HL-60 (cell line): ENCODE measurements at regions not wholly inside any gene's neighbourhood (a gene's known extent, or its start where the extent isn't known, plus 50 kb on each side); places are given as distances from the start of the nearest gene placed in this dataset.

Experiments used
- DNase-seq, 2 experiments: peaks; one replicate each; pipeline ENCODE4 v3.0.0-alpha.2; 2010 to 2020; ENCODE audit warnings: low read depth in 1 of 2, low spot score in 1 of 2
- H3K27ac ChIP-seq: fragments of 250-450 bp; sonication (Bioruptor Pico); replicated peaks from 2 replicates; pipeline ENCODE4 v1.5.1; 2020; ENCODE audit warnings: mild to moderate bottlenecking, moderate library complexity
- H3K27me3 ChIP-seq: fragments of 250-450 bp; sonication (Bioruptor Pico); 2 replicates; pipeline ENCODE4 v1.5.1; 2021; ENCODE audit warnings: mild to moderate bottlenecking, moderate library complexity; ENCODE audit not compliant: insufficient read depth, poor library complexity, severe bottlenecking
- H3K4me3 ChIP-seq: replicated peaks from 2 replicates; pipeline ENCODE4 v1.5.1; 2011; ENCODE audit warnings: mild to moderate bottlenecking, control low read depth, low read length; ENCODE audit not compliant: insufficient read depth
- GABPA ChIP-seq: IDR thresholded peaks from 2 replicates; pipeline ENCODE4 v1.6.1; 2012; ENCODE audit warnings: low read depth
- POLR2AphosphoS5 ChIP-seq: IDR thresholded peaks from 2 replicates; pipeline ENCODE4 v1.6.1; 2012; ENCODE audit warnings: low read depth
- SPI1 ChIP-seq: IDR thresholded peaks from 2 replicates; pipeline ENCODE4 v1.6.1; 2012; ENCODE audit warnings: low read depth, mild to moderate bottlenecking, borderline replicate concordance
- TF ChIP-seq, protein P1 (sequence below): IDR thresholded peaks from one replicate; pipeline ENCODE4 v1.5.1; 2011; ENCODE audit warnings: low read length, control low read depth, inconsistent platforms; ENCODE audit not compliant: insufficient read depth
- TF ChIP-seq, protein P2 (sequence below): IDR thresholded peaks from 2 replicates; pipeline ENCODE4 v1.6.1; 2012; ENCODE audit warnings: low read depth; ENCODE audit not compliant: insufficient replicate concordance

DNA sequence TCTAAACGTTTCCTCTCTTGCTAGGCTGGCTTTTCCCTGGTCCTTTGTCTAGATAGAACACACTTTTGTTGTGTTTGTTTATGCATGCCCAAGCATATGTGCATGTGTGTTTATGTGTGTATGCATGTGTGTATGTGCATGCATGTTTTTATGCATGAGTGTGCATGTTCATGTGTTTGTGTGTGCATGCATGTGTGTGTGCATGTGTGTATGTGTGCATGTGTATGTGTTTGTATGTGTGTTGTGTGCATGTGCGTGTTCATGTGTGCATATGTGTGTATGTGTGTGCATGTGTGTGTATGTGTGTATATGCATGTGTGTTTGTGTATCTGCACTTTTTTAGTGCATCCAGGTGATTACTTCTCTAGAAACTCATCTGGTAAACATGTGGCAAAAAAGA is 558.0 kb downstream of the GALR1 start:
- TF ChIP-seq, protein P1, sequence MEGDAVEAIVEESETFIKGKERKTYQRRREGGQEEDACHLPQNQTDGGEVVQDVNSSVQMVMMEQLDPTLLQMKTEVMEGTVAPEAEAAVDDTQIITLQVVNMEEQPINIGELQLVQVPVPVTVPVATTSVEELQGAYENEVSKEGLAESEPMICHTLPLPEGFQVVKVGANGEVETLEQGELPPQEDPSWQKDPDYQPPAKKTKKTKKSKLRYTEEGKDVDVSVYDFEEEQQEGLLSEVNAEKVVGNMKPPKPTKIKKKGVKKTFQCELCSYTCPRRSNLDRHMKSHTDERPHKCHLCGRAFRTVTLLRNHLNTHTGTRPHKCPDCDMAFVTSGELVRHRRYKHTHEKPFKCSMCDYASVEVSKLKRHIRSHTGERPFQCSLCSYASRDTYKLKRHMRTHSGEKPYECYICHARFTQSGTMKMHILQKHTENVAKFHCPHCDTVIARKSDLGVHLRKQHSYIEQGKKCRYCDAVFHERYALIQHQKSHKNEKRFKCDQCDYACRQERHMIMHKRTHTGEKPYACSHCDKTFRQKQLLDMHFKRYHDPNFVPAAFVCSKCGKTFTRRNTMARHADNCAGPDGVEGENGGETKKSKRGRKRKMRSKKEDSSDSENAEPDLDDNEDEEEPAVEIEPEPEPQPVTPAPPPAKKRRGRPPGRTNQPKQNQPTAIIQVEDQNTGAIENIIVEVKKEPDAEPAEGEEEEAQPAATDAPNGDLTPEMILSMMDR = no peak
- TF ChIP-seq SPI1 (no peak), POLR2AphosphoS5 (no peak), GABPA (no peak)
- TF ChIP-seq, protein P2, sequence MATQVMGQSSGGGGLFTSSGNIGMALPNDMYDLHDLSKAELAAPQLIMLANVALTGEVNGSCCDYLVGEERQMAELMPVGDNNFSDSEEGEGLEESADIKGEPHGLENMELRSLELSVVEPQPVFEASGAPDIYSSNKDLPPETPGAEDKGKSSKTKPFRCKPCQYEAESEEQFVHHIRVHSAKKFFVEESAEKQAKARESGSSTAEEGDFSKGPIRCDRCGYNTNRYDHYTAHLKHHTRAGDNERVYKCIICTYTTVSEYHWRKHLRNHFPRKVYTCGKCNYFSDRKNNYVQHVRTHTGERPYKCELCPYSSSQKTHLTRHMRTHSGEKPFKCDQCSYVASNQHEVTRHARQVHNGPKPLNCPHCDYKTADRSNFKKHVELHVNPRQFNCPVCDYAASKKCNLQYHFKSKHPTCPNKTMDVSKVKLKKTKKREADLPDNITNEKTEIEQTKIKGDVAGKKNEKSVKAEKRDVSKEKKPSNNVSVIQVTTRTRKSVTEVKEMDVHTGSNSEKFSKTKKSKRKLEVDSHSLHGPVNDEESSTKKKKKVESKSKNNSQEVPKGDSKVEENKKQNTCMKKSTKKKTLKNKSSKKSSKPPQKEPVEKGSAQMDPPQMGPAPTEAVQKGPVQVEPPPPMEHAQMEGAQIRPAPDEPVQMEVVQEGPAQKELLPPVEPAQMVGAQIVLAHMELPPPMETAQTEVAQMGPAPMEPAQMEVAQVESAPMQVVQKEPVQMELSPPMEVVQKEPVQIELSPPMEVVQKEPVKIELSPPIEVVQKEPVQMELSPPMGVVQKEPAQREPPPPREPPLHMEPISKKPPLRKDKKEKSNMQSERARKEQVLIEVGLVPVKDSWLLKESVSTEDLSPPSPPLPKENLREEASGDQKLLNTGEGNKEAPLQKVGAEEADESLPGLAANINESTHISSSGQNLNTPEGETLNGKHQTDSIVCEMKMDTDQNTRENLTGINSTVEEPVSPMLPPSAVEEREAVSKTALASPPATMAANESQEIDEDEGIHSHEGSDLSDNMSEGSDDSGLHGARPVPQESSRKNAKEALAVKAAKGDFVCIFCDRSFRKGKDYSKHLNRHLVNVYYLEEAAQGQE = no peak
- no peak for DNase-seq
- Histone ChIP-seq H3K4me3 (no peak overlapping the region), H3K27me3 (peaks cover 9% of the 10 kb centered on the region), H3K27ac (no peak overlapping the region)

DNA sequence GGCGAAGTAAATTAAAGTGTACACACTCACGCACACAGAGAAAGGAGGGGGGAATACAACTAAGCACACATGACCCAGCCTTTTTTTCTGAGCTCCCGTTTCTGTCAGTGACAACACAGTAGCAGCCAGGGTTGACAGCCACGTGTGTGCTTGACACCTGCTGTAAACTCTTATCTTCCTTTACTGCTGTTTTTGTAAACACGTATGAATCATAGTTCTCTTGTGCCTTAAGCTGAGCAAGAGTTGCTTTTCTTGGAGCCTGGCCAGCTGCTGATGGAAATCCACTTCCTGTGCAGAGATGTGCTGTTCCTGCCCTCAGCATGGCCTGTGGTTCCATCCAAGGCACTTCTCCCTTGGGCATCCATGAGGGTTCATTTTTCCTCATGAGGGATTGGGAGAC is 561.9 kb downstream of the GALR1 start:
- no peaks in the 10 kb centered on the region for H3K27me3 ChIP-seq
- peak in 1 of 2 experiments; percentile 6 for DNase-seq
- no peak overlapping the region for H3K27ac ChIP-seq
- TF ChIP-seq, protein P2 = no peak
- TF ChIP-seq, protein P1 = no peak
- TF ChIP-seq SPI1 (no peak), POLR2AphosphoS5 (no peak), GABPA (no peak)
- no peak overlapping the region for H3K4me3 ChIP-seq

DNA sequence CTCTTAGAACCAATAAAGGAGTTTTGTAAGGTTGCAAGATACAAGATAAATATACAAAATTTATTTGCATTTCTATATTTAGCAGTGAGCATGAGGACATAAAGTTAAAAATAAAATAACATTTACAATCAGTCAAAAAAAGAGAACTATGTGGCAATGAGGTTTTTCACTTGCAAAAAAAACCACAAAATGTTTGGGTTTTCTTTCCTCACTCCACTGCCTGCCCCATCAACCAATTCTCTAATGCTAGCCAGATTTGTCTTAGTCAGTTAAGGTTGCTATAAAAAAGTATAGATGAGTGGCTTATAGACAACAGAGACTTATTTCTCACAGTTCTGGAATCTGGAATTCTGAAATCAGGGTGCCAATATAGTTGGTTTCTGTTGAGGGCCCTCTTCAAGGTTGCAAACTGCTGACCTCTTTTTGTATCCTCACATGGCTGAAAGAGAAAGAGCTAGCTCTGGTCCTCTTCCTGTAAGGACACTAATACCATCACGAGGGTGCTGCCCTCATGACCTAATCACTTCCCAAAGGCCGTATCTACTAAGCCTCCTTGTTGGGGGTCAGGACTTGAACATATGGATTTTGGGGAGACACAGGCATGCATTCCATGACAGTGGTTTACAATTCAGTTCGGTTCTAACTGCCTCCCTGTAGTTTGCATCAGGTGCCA is 566.2 kb downstream of the GALR1 start:
- H3K27ac ChIP-seq = no peak overlapping the region
- TF ChIP-seq, protein P2 = no peak
- no peak for TF ChIP-seq GABPA
- peaks cover 3% of the 10 kb centered on the region for H3K27me3 ChIP-seq
- peak in 1 of 2 experiments; percentile 13 for DNase-seq
- H3K4me3 ChIP-seq = no peak overlapping the region

DNA sequence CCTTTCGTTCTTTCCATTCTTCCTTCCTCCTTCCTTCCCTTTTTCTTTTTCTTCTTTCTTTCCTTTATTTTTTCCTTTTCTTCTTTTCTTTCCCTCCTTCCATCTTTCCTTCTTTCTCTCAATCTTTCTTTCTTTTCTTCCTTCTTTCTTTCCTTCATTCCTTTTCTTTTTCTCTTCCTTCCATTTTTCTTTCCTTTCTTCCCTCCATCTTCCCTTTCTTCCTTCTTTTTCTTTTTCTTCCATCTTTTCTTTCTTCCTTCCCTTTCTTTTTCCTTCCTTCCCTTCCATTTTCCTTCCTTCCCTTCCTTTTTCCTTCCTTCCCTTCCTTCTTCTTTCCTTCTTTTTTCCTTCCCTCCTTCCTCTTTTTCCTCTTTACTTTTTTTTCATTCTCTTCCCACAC is 568.7 kb downstream of the GALR1 start:
- no peak overlapping the region for H3K4me3 ChIP-seq
- DNase-seq = no peak
- TF ChIP-seq GABPA = no peak
- TF ChIP-seq POLR2AphosphoS5 = no peak
- TF ChIP-seq SPI1 = no peak
- TF ChIP-seq, protein P2 = no peak
- TF ChIP-seq, protein P1 = no peak
- H3K27me3 ChIP-seq = peaks cover 11% of the 10 kb centered on the region
- H3K27ac ChIP-seq = no peak overlapping the region
